Kidney epithelial cell (primary cell): ENCODE measurements at regions not wholly inside any gene's neighbourhood (a gene's known extent, or its start where the extent isn't known, plus 50 kb on each side); places are given as distances from the start of the nearest gene placed in this dataset.

Experiments used
- DNase-seq: peaks from one replicate; pipeline ENCODE4 v3.0.0-alpha.2; 2010; ENCODE audit warnings: low read depth
- H3K27me3 ChIP-seq: 2 replicates; pipeline ENCODE4 v1.6.0; 2011; ENCODE audit warnings: low read length; ENCODE audit not compliant: control insufficient read depth, insufficient read depth
- H3K36me3 ChIP-seq: 2 replicates; pipeline ENCODE4 v1.5.1; 2011; ENCODE audit warnings: low read length; ENCODE audit not compliant: control insufficient read depth, insufficient read depth
- H3K4me3 ChIP-seq: 2 replicates; pipeline ENCODE4 v1.5.1; 2011; ENCODE audit warnings: low read depth, mild to moderate bottlenecking, control low read depth, low read length
- TF ChIP-seq, protein P1 (sequence below): IDR thresholded peaks from 2 replicates; pipeline ENCODE4 v1.5.1; 2011; ENCODE audit warnings: mild to moderate bottlenecking, moderate library complexity, low read length, control low read depth, inconsistent platforms; ENCODE audit not compliant: insufficient read depth, poor library complexity, severe bottlenecking

DNA sequence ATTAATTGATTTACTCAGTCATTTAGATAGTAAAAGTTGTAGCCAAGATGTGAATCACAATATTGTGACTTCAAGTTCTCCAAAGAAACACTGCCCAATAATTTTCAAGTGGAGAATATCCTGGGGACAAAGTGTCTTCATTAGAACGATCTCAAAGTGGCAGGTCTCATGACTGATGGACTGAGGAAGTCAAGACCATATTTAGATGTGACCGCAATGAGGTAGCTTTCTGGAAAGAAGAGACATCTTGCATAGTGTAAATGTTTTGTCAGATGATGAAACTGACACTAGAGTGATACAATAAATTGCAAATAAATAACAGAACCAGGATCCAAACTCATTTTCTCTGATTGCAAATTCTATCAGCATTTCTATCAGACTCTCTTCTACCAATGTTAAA lies 1476.9 kb downstream of the EFNB2 start:
- TF ChIP-seq, protein P1, sequence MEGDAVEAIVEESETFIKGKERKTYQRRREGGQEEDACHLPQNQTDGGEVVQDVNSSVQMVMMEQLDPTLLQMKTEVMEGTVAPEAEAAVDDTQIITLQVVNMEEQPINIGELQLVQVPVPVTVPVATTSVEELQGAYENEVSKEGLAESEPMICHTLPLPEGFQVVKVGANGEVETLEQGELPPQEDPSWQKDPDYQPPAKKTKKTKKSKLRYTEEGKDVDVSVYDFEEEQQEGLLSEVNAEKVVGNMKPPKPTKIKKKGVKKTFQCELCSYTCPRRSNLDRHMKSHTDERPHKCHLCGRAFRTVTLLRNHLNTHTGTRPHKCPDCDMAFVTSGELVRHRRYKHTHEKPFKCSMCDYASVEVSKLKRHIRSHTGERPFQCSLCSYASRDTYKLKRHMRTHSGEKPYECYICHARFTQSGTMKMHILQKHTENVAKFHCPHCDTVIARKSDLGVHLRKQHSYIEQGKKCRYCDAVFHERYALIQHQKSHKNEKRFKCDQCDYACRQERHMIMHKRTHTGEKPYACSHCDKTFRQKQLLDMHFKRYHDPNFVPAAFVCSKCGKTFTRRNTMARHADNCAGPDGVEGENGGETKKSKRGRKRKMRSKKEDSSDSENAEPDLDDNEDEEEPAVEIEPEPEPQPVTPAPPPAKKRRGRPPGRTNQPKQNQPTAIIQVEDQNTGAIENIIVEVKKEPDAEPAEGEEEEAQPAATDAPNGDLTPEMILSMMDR = no peak
- DNase-seq = no peak
- Histone ChIP-seq H3K27me3 (no peaks in the 10 kb centered on the region), H3K36me3 (no peaks in the 10 kb centered on the region), H3K4me3 (no peak overlapping the region)

DNA sequence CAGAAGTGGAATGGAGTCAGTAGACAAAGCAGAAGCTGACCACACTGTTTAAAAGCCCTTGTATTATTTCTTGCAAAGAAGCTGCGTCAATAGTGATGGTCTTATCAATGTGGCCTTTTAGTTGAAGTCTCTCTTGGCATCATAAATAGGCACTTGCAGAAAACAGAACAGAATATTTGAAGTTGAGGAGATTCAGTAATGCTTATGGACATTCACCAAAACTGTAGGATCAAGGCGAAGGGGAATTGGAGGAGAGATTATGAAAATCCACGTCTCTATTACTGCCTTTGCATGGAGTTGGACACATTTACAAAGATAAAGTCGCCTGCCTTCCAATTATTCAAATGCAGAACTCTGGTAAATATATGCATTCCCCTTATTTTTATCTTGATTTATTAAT lies 1482.8 kb downstream of the EFNB2 start:
- Histone ChIP-seq H3K36me3 (no peaks in the 10 kb centered on the region), H3K4me3 (no peak overlapping the region), H3K27me3 (no peaks in the 10 kb centered on the region)
- TF ChIP-seq, protein P1 = no peak
- no peak for DNase-seq

DNA sequence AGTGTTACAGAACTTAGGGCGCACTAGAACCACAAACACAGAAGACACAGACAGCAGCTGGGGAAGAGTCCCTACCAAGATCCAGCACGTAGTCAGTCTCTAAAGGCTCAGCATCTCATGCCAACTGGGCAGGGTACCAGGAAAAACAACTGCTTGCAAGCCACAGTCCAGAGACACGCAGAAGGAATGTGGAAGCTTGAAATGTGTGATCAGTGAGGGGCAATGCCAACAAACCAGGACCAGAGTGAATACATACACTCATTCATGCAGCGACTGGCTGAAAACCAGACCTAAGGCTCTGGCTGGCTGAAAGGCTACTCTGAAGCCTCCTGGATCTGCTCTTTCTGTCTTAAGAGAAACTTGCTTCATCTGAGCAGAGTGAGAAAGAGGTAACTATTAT lies 1484.8 kb downstream of the EFNB2 start:
- no peaks in the 10 kb centered on the region for H3K27me3 ChIP-seq
- no peak for DNase-seq
- H3K4me3 ChIP-seq = no peak overlapping the region
- no peaks in the 10 kb centered on the region for H3K36me3 ChIP-seq
- TF ChIP-seq, protein P1 = no peak

DNA sequence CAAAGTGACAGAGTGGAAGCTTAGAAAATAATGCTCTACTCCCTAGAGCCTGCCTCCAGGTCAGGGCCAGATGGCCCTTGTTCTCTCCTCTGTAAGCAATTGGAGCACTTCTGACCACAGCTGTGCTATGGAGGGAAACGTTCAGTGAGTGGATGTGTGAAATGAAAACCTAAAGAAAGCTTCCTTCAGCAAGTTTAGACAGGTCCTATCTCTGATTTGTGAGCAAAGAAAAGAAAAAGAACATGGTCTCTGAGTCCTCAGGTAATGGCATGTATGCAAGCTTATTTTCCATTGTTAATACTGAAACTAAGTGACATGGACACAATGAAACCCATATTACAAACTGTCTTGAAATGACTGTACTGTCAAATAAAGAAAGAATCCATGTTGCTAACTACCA lies 1486.8 kb downstream of the EFNB2 start:
- no peak overlapping the region for H3K4me3 ChIP-seq
- no peaks in the 10 kb centered on the region for H3K27me3 ChIP-seq
- TF ChIP-seq, protein P1 = no peak
- no peak for DNase-seq
- H3K36me3 ChIP-seq = no peaks in the 10 kb centered on the region

DNA sequence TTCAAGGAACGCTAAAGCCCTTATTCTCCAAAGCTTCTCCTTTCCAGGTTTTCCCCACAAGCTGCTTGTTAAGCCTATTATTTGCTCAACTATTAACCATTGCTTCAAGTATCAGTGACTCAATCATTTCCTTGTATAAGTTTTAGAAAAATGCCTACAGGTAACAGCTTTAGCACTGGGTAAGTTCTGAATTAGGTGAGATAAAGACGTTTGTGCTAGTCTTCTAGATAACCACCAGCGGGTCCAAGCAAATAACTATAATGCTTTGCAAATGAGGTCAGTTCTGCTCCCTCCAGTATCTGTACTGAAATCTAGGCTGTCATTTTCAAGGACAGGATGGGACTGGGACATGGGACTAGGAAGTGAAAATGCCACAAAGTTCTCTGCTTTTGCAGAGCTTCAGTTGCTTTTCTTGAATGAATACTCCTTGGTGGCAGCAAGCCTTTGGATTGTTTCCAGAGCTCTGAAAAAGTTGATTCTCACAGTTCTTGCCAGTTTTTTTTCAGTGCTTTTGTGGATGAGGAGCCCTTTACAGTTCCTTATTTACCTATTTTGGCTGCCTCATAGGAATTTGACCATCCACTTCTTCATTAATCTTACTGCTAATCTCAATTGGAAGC lies 1487.7 kb downstream of the EFNB2 start:
- TF ChIP-seq, protein P1 = no peak
- no peak for DNase-seq
- Histone ChIP-seq H3K4me3 (no peak overlapping the region), H3K27me3 (no peaks in the 10 kb centered on the region), H3K36me3 (no peaks in the 10 kb centered on the region)

DNA sequence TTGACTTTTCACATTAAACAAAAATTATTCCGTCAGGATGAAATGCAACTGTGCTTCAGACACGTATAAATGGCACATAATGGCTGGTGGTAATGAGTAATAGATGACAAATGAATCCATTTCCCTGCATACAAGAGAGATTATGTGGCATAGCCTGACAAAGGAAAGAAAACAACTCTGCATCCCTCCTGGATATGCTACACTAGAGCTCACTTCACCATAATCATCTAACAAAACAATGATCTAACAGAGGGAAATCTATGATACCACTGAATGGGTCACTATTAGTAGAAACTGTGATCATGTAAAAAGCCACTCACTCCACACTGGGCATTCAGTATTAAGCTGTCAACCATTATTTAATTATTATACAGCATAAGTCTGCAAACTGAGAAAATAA lies 1498.4 kb downstream of the EFNB2 start:
- Histone ChIP-seq H3K4me3 (no peak overlapping the region), H3K36me3 (no peaks in the 10 kb centered on the region), H3K27me3 (no peaks in the 10 kb centered on the region)
- peak; percentile 35 for DNase-seq
- TF ChIP-seq, protein P1 = no peak
